Adrenal gland (tissue), 9 donors: ENCODE measurements at regions not wholly inside any gene's neighbourhood (a gene's known extent, or its start where the extent isn't known, plus 50 kb on each side); places are given as distances from the start of the nearest gene placed in this dataset.

Experiments
- DNase-seq, 7 donors: peaks; one replicate each; pipeline ENCODE4 v3.0.0-alpha.2; 2019 to 2020
- H3K27ac ChIP-seq, 5 donors: fragments of 200-600 bp; sonication (generic) in 4 of 5; 1 replicate in 3 of 5; 2 replicates in 2 of 5; pipeline versions ENCODE4 v1.5.1 to v1.8.0; 2016 to 2020; ENCODE audit warnings: mild to moderate bottlenecking in 1 of 5
- H3K27me3 ChIP-seq: fragments of 200-600 bp; 2 replicates; pipeline ENCODE4 v1.8.0; 2021
- H3K36me3 ChIP-seq, 2 donors: fragments of 200-600 bp; replicated peaks in 1 of 2; 1 replicate in 1 of 2; 2 replicates in 1 of 2; pipeline versions ENCODE4 v1.5.1 to v1.8.0; 2018 to 2022
- H3K4me1 ChIP-seq, 2 donors: fragments of 200-600 bp; replicated peaks in 1 of 2; 1 replicate in 1 of 2; 2 replicates in 1 of 2; pipeline versions ENCODE4 v1.5.1 to v1.8.0; 2018 to 2021
- H3K4me3 ChIP-seq, 4 donors: fragments of 200-600 bp; sonication (generic) in 3 of 4; one replicate each; pipeline ENCODE4 v1.5.1; 2016 to 2018
- H3K9me3 ChIP-seq, 3 donors: fragments of 200-600 bp; sonication (generic) in 1 of 3; replicated peaks in 1 of 3; 1 replicate in 2 of 3; 2 replicates in 1 of 3; pipeline versions ENCODE4 v1.5.1 to v1.8.0; 2016 to 2021
- POLR2A ChIP-seq, 2 donors: fragments of 450-650 bp; IDR thresholded peaks; one replicate each; pipeline ENCODE4 v1.6.1; 2017; ENCODE audit warnings: antibody characterized with exemption in 2 of 2, mild to moderate bottlenecking in 2 of 2, moderate library complexity in 1 of 2
- WGBS, 4 donors: extraction: QIAGEN DNeasy Blood & Tissue Kit in 2 of 4; methylation state at CpG; one replicate each; pipeline versions ENCODE4 v1.1.5 to v1.1.7; 2013 to 2017; 5-methylcytosine and 5-hydroxymethylcytosine counted together
- intact Hi-C, 2 donors: fragments of 100-400 bp; cut with DNase I; formaldehyde crosslinking; loops; one replicate each; pipeline versions ENCODE4 v1.14.1 to v1.15.0; 2022 to 2023
- TF ChIP-seq, protein P1 (sequence below), 6 experiments: fragments of 450-650 bp in 4 of 6; fragments of 200-600 bp in 2 of 6; sonication (generic) in 1 of 6; IDR thresholded peaks; 1 replicate in 5 of 6; 2 replicates in 1 of 6; pipeline versions ENCODE4 v1.5.1 to v1.8.0; 2016 to 2021; ENCODE audit warnings: antibody characterized with exemption in 6 of 6, mild to moderate bottlenecking in 2 of 6, moderate library complexity in 1 of 6
- donor health status: healthy with polysubstance abuse.
- donor health status: Bipolar disorder and iron deficiency.
- donor health status: DM: yes; HTN: yes; CAD: no.
- donor health status: DM: no; HTN: no; CAD: no.
- donor health status: DM: no; HTN: no; CAD: no.

DNA sequence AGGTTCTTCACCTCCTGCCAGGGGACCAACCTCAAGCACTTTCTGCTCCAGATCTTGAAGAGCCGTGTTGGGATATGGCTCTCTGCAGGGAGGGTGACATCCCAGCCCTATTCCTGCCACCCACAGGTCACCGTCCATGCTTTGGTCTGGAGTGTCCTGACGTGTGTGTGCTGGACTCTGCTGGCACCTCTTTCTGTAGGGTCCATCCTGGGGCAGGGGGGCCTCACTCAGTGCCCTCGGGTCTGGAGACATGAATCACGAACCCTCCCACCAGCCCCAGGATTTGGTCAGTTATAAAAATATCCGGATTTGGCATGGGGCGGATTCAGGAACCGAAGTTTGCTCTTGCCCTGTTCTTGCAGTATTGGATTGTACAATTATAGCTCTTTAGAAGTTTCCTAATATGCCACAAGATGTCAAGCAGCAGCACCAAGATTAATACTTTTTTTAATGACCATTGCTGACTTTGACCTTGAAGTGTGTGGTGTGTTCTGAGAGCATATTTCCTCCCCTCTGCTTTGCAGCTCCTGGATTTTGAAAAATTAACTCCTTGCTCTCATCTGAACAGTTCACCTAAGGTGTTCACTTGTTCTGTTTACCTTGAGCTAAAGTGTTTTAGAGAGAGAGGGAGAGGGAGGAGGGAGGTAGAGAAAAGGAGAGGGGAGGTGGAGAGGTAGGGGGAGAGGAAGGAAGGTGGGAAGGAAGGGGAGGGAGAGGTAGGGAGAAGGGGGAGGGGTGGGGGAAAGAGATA, 95.4 kb upstream of the SHH start:
- Histone ChIP-seq H3K9me3 (no peaks in the 10 kb centered on the region), H3K4me1 (peaks cover 6 to 7% of the 10 kb centered on the region in 2 donors), H3K36me3 (no peaks in the 10 kb centered on the region), H3K4me3 (no peak overlapping the region), H3K27me3 (no peaks in the 10 kb centered on the region), H3K27ac (peak overlapping the region in 4 of 5 donors; percentile 20 to 70 (median 56))
- peak in 3 of 7 donors; percentile 32 to 60 (median 38) for DNase-seq
- TF ChIP-seq, protein P1, sequence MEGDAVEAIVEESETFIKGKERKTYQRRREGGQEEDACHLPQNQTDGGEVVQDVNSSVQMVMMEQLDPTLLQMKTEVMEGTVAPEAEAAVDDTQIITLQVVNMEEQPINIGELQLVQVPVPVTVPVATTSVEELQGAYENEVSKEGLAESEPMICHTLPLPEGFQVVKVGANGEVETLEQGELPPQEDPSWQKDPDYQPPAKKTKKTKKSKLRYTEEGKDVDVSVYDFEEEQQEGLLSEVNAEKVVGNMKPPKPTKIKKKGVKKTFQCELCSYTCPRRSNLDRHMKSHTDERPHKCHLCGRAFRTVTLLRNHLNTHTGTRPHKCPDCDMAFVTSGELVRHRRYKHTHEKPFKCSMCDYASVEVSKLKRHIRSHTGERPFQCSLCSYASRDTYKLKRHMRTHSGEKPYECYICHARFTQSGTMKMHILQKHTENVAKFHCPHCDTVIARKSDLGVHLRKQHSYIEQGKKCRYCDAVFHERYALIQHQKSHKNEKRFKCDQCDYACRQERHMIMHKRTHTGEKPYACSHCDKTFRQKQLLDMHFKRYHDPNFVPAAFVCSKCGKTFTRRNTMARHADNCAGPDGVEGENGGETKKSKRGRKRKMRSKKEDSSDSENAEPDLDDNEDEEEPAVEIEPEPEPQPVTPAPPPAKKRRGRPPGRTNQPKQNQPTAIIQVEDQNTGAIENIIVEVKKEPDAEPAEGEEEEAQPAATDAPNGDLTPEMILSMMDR (IDR thresholded peaks at IDR 0.05), result no peak
- TF ChIP-seq POLR2A (IDR thresholded peaks at IDR 0.05), result no peak
- WGBS, 4 donors, result 18 to 34% (median 31%) methylated on average over 6 to 8 of the region's 8 CpGs
- intact Hi-C loops, result no loop called here

DNA sequence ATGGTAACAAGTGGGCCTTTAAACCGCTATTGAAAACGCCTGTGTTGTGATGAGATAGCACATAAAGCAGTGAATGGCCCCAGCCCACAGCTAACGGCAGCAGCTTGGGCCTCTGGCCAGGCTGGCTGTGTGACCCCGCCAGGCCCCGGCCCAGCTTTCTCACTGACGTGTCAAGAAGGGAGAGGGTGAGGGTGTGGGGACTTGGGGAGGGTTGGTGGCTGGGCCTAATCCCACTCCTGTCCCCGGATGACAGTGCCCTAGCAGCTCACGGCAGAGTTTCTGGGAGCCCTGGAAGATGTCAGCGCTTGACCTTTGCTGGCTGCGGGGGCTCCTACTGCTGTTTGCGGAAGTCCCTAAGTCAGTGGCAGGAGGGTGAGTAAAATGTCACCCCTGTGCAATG, 88.9 kb upstream of the SHH start:
- no peaks in the 10 kb centered on the region for H3K36me3 ChIP-seq
- intact Hi-C loops, result no loop called here
- DNase-seq, result no peak
- no peaks in the 10 kb centered on the region for H3K9me3 ChIP-seq
- WGBS, 4 donors, result 79 to 89% (median 82%) methylated on average over 6 to 11 of the region's 11 CpGs
- no peaks in the 10 kb centered on the region for H3K27me3 ChIP-seq
- no peaks in the 10 kb centered on the region for H3K4me1 ChIP-seq
- H3K4me3 ChIP-seq, result no peak overlapping the region
- TF ChIP-seq, protein P1 (IDR thresholded peaks at IDR 0.05), result no peak
- no peak for TF ChIP-seq POLR2A (IDR thresholded peaks at IDR 0.05)
- H3K27ac ChIP-seq, result no peak overlapping the region

DNA sequence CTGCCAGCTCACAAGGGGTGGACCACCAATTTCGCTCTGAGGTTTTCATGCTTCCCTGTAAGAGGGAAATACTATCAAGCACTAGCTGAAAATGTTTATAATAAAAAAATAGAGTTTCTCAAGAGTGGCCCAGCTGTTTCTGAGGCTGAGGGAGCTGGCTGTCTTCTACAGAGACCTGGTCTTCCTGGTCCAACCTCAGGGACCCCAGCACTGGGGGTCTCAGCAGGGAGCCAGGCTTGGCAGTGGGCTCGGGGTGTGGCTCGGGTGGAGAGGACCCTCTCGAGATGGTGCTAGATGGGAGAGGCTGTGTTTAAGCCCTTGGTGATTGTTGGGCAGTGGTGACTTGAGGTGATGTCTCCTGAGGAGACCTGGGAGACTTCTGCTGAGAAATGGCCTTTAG, 87.3 kb upstream of the SHH start:
- DNase-seq, result no peak
- no peak overlapping the region for H3K4me3 ChIP-seq
- no peaks in the 10 kb centered on the region for H3K4me1 ChIP-seq
- TF ChIP-seq, protein P1 (IDR thresholded peaks at IDR 0.05), result no peak
- TF ChIP-seq POLR2A (IDR thresholded peaks at IDR 0.05), result no peak
- intact Hi-C loops, result no loop called here
- no peaks in the 10 kb centered on the region for H3K36me3 ChIP-seq
- H3K27me3 ChIP-seq, result no peaks in the 10 kb centered on the region
- H3K9me3 ChIP-seq, result no peaks in the 10 kb centered on the region
- H3K27ac ChIP-seq, result no peak overlapping the region
- WGBS, 4 donors, result 96 to 99% (median 98%) methylated on average over 2 to 4 of the region's 4 CpGs

DNA sequence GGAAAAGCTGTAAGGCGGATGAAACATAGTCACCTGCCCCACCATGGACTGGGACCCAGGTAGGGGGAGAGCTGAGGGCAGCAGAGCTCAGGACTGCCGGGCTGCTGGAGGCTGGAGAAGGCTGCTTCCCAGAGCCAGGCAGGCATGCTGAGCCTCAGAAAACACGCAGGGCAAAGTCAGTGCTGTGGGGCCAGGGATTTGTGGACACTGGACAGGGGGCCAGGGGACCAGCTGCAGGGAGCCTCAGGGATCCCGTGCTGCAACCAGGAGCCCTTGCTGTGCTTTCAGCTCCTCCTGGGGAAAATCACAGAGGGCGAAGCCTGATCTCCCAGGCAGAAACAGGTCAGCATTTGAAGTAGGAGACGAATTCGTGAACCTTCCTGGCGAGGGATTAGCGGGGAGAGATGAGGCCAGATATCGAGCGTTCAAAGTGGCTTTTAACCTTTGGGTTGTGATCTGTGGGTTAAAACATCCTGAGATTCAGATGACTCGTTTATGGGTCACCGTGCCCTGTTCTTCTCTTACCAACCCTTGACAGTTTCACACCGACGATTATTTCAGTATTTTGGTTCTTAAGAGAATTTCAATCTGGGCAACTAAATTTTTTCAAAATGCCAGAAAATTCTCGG, 85.6 kb upstream of the SHH start:
- 87 to 91% (median 88%) methylated on average over 16 of the region's 16 CpGs for WGBS, 4 donors

More for the DNA sequence above, 85.6 kb upstream of the SHH start:
- TF ChIP-seq POLR2A (IDR thresholded peaks at IDR 0.05), result no peak
- TF ChIP-seq, protein P1 (IDR thresholded peaks at IDR 0.05), result no peak
- H3K4me1 ChIP-seq, result no peaks in the 10 kb centered on the region
- no peaks in the 10 kb centered on the region for H3K36me3 ChIP-seq
- H3K9me3 ChIP-seq, result no peaks in the 10 kb centered on the region
- no peak overlapping the region for H3K27ac ChIP-seq
- no peaks in the 10 kb centered on the region for H3K27me3 ChIP-seq
- no peak overlapping the region for H3K4me3 ChIP-seq
- intact Hi-C loops, result no loop called here
- DNase-seq, result no peak
